Fibroblast of lung (primary cell): ENCODE measurements at regions not wholly inside any gene's neighbourhood (a gene's known extent, or its start where the extent isn't known, plus 50 kb on each side); places are given as distances from the start of the nearest gene placed in this dataset.
A peak's percentile ranks its signal among the peaks of the same experiment; 100 is the strongest.

Experiments used
- DNase-seq, 2 donors: peaks; one replicate each; pipeline versions ENCODE4 v3.0.0 to v3.0.0-alpha.2; 2010; ENCODE audit warnings: low read depth in 2 of 2
- H2AFZ ChIP-seq: 2 replicates; pipeline ENCODE4 v1.5.1; 2012; ENCODE audit warnings: low read length, control low read depth, inconsistent platforms
- H3K27ac ChIP-seq: 2 replicates; pipeline ENCODE4 v1.5.1; 2011; ENCODE audit warnings: low read length, control low read depth; ENCODE audit not compliant: insufficient read depth
- H3K27me3 ChIP-seq: 2 replicates; pipeline ENCODE4 v1.5.1; 2011; ENCODE audit warnings: mild to moderate bottlenecking, low read length; ENCODE audit not compliant: control insufficient read depth, insufficient read depth
- H3K36me3 ChIP-seq: 2 replicates; pipeline ENCODE4 v1.5.1; 2011; ENCODE audit warnings: low read length; ENCODE audit not compliant: control insufficient read depth, insufficient read depth
- H3K4me1 ChIP-seq: 2 replicates; pipeline ENCODE4 v1.5.1; 2011; ENCODE audit warnings: low read length; ENCODE audit not compliant: control insufficient read depth, insufficient read depth; ENCODE audit errors: extremely low read depth
- H3K4me2 ChIP-seq: 2 replicates; pipeline ENCODE4 v1.5.1; 2011; ENCODE audit warnings: low read length, control low read depth; ENCODE audit not compliant: insufficient read depth; ENCODE audit errors: extremely low read depth
- H3K4me3 ChIP-seq, 4 experiments: fragments of 200-600 bp in 1 of 4; sonication (generic) in 1 of 4; replicated peaks in 1 of 4; 2 replicates each; pipeline ENCODE4 v1.5.1; 2011 to 2016; ENCODE audit warnings: low read length in 4 of 4, low read depth in 3 of 4, mild to moderate bottlenecking in 3 of 4, control low read depth in 2 of 4, inconsistent platforms in 1 of 4, mixed read lengths in 1 of 4; ENCODE audit not compliant: insufficient read depth in 1 of 4; ENCODE audit errors: control extremely low read depth in 1 of 4
- H3K79me2 ChIP-seq: 2 replicates; pipeline ENCODE4 v1.5.1; 2012; ENCODE audit warnings: mild to moderate bottlenecking, low read length, inconsistent platforms; ENCODE audit not compliant: control insufficient read depth, insufficient read depth
- H3K9ac ChIP-seq: 2 replicates; pipeline ENCODE4 v1.5.1; 2011; ENCODE audit warnings: mild to moderate bottlenecking, low read length, control low read depth; ENCODE audit not compliant: insufficient read depth
- H3K9me3 ChIP-seq: 2 replicates; pipeline ENCODE4 v1.5.1; 2012; ENCODE audit warnings: low read depth, low read length; ENCODE audit not compliant: control insufficient read depth, insufficient read depth
- H4K20me1 ChIP-seq: 2 replicates; pipeline ENCODE4 v1.5.1; 2011; ENCODE audit warnings: low read length; ENCODE audit not compliant: control insufficient read depth, insufficient read depth; ENCODE audit errors: extremely low read depth
- CTCF ChIP-seq, 2 donors: IDR thresholded peaks in 1 of 2; conservative IDR thresholded peaks in 1 of 2; 1 replicate in 1 of 2; 2 replicates in 1 of 2; pipeline ENCODE4 v1.5.1; 2011 to 2012; ENCODE audit warnings: low read length in 2 of 2, control low read depth in 1 of 2, inconsistent platforms in 1 of 2, low read depth in 1 of 2, mild to moderate bottlenecking in 1 of 2
- EZH2 ChIP-seq: IDR thresholded peaks from 2 replicates; pipeline ENCODE4 v1.5.1; 2012; ENCODE audit warnings: low read length, control low read depth, mild to moderate bottlenecking; ENCODE audit errors: missing control alignments

- Histone ChIP-seq H3K27ac (no peak overlapping the region), H3K4me2 (no peak overlapping the region), H3K36me3 (no peaks in the 10 kb centered on the region), H2AFZ (no peak overlapping the region), H3K4me1 (no peaks in the 10 kb centered on the region), H3K9me3 (no peaks in the 10 kb centered on the region), H3K9ac (no peak overlapping the region), H4K20me1 (no peaks in the 10 kb centered on the region), H3K4me3 (no peak overlapping the region), H3K79me2 (no peaks in the 10 kb centered on the region), H3K27me3 (no peaks in the 10 kb centered on the region)
- peak in 1 of 2 donors; percentile 7 for DNase-seq
- no peak for TF ChIP-seq CTCF (conservative IDR thresholded peaks at IDR 0.05 in 1 of 2, IDR thresholded peaks at IDR 0.05 in 1 of 2; ENCODE audit: low read depth in 1 of 2, low read length in 2 of 2)
- TF ChIP-seq EZH2: no peak
Observed at GRCh38 chr7:145489609-145490008, 627.0 kb upstream of the CNTNAP2 start.

GRCh38 chr7:145488816-145489215 lies 627.8 kb upstream of the CNTNAP2 start:
- H3K4me2 ChIP-seq: no peak overlapping the region
- no peaks in the 10 kb centered on the region for H3K9me3 ChIP-seq
- no peaks in the 10 kb centered on the region for H3K4me1 ChIP-seq
- no peak overlapping the region for H3K27ac ChIP-seq
- no peak overlapping the region for H2AFZ ChIP-seq
- peak in 1 of 2 donors; percentile 63 for DNase-seq
- no peaks in the 10 kb centered on the region for H3K36me3 ChIP-seq
- no peak overlapping the region for H3K9ac ChIP-seq
- no peaks in the 10 kb centered on the region for H3K79me2 ChIP-seq
- H3K4me3 ChIP-seq: no peak overlapping the region
- TF ChIP-seq EZH2: no peak
- no peak for TF ChIP-seq CTCF (conservative IDR thresholded peaks at IDR 0.05 in 1 of 2, IDR thresholded peaks at IDR 0.05 in 1 of 2; ENCODE audit: low read depth in 1 of 2, low read length in 2 of 2)
- H3K27me3 ChIP-seq: no peaks in the 10 kb centered on the region
- H4K20me1 ChIP-seq: no peaks in the 10 kb centered on the region

- Histone ChIP-seq H3K36me3 (no peaks in the 10 kb centered on the region), H3K27me3 (no peaks in the 10 kb centered on the region), H3K27ac (no peak overlapping the region), H3K4me1 (no peaks in the 10 kb centered on the region), H3K9me3 (no peaks in the 10 kb centered on the region), H3K79me2 (no peaks in the 10 kb centered on the region), H3K4me3 (no peak overlapping the region), H3K4me2 (no peak overlapping the region), H4K20me1 (no peaks in the 10 kb centered on the region), H3K9ac (no peak overlapping the region), H2AFZ (no peak overlapping the region)
- DNase-seq: no peak
- TF ChIP-seq EZH2: no peak
- TF ChIP-seq CTCF (conservative IDR thresholded peaks at IDR 0.05 in 1 of 2, IDR thresholded peaks at IDR 0.05 in 1 of 2; ENCODE audit: low read depth in 1 of 2, low read length in 2 of 2): no peak
Observed at GRCh38 chr7:145481985-145482384, 634.6 kb upstream of the CNTNAP2 start.
